Activated CD4-positive, alpha-beta memory T cell treated with anti-CD3 and anti-CD28 coated beads for 36 hours (primary cell): ENCODE measurements at regions not wholly inside any gene's neighbourhood (a gene's known extent, or its start where the extent isn't known, plus 50 kb on each side); places are given as distances from the start of the nearest gene placed in this dataset.

Experiments used
- CTCF ChIA-PET: fragments of 350-600 bp; sonication (Branson Sonifier 250); formaldehyde crosslinking; loops from one replicate; lab custom pipeline; 2021; ENCODE audit warnings: antibody characterized with exemption, inconsistent platforms; lab: Charles Lee
- POLR2A ChIA-PET: fragments of 350-600 bp; sonication (Branson Sonifier 250); formaldehyde crosslinking; loops from one replicate; lab custom pipeline; 2021; ENCODE audit warnings: antibody characterized with exemption; lab: Charles Lee
- DNase-seq: peaks from one replicate; pipeline ENCODE4 v3.0.0-alpha.2; 2020
- H3K27ac Mint-ChIP-seq: one replicate; pipeline ENCODE4 v1.8.0; 2021; ENCODE audit warnings: mixed read lengths
- H3K27me3 Mint-ChIP-seq: one replicate; pipeline ENCODE4 v1.8.0; 2021; ENCODE audit warnings: mixed read lengths
- H3K36me3 Mint-ChIP-seq: one replicate; pipeline ENCODE4 v1.8.0; 2021; ENCODE audit warnings: mixed read lengths
- H3K4me1 Mint-ChIP-seq: one replicate; pipeline ENCODE4 v1.8.0; 2021; ENCODE audit warnings: low read depth, mixed read lengths
- H3K4me3 Mint-ChIP-seq: one replicate; pipeline ENCODE4 v1.8.0; 2021; ENCODE audit warnings: mild to moderate bottlenecking, mixed read lengths
- H3K9me3 Mint-ChIP-seq: one replicate; pipeline ENCODE4 v1.8.0; 2021; ENCODE audit warnings: mixed read lengths
- intact Hi-C: fragments of 100-400 bp; cut with micrococcal nuclease; formaldehyde crosslinking; loops from one replicate; pipeline ENCODE4 v1.15.1; 2023

GRCh38 chr13:26831336-26831908 lies 70.8 kb upstream of the GPR12 start:
- intact Hi-C loops = no loop called here
- H3K4me1 Mint-ChIP-seq = no peaks in the 10 kb centered on the region
- POLR2A ChIA-PET = no interaction called here
- H3K9me3 Mint-ChIP-seq = no peaks in the 10 kb centered on the region
- CTCF ChIA-PET = no interaction called here
- DNase-seq = no peak
- no peak overlapping the region for H3K27ac Mint-ChIP-seq
- no peak overlapping the region for H3K4me3 Mint-ChIP-seq
- H3K27me3 Mint-ChIP-seq = peaks cover 5% of the 10 kb centered on the region
- H3K36me3 Mint-ChIP-seq = no peaks in the 10 kb centered on the region

- no peaks in the 10 kb centered on the region for H3K4me1 Mint-ChIP-seq
- POLR2A ChIA-PET = no interaction called here
- H3K4me3 Mint-ChIP-seq = no peak overlapping the region
- H3K27me3 Mint-ChIP-seq = peaks cover 5% of the 10 kb centered on the region
- intact Hi-C loops = no loop called here
- no peak for DNase-seq
- no peaks in the 10 kb centered on the region for H3K36me3 Mint-ChIP-seq
- H3K27ac Mint-ChIP-seq = no peak overlapping the region
- H3K9me3 Mint-ChIP-seq = no peaks in the 10 kb centered on the region
- CTCF ChIA-PET = no interaction called here
These were observed 69.1 kb upstream of the GPR12 start for GRCh38 chr13:26829716-26830115.

GRCh38 chr13:26824581-26824980 lies 64.0 kb upstream of the GPR12 start:
- Mint-ChIP-seq H3K27me3 (no peaks in the 10 kb centered on the region), H3K27ac (no peak overlapping the region), H3K36me3 (no peaks in the 10 kb centered on the region), H3K4me1 (no peaks in the 10 kb centered on the region), H3K4me3 (no peak overlapping the region), H3K9me3 (no peaks in the 10 kb centered on the region)
- intact Hi-C loops = no loop called here
- CTCF ChIA-PET = no interaction called here
- POLR2A ChIA-PET = no interaction called here
- DNase-seq = no peak

GRCh38 chr13:26822146-26822545 lies 61.6 kb upstream of the GPR12 start:
- intact Hi-C loops = no loop called here
- H3K9me3 Mint-ChIP-seq = no peaks in the 10 kb centered on the region
- DNase-seq = no peak
- no peaks in the 10 kb centered on the region for H3K27me3 Mint-ChIP-seq
- CTCF ChIA-PET = no interaction called here
- no peak overlapping the region for H3K27ac Mint-ChIP-seq
- no peaks in the 10 kb centered on the region for H3K4me1 Mint-ChIP-seq
- H3K36me3 Mint-ChIP-seq = no peaks in the 10 kb centered on the region
- H3K4me3 Mint-ChIP-seq = no peak overlapping the region
- POLR2A ChIA-PET = no interaction called here

GRCh38 chr13:26821672-26822071 lies 61.1 kb upstream of the GPR12 start:
- Mint-ChIP-seq H3K4me1 (no peaks in the 10 kb centered on the region), H3K36me3 (no peaks in the 10 kb centered on the region), H3K27me3 (no peaks in the 10 kb centered on the region), H3K27ac (no peak overlapping the region), H3K9me3 (no peaks in the 10 kb centered on the region), H3K4me3 (no peak overlapping the region)
- CTCF ChIA-PET = no interaction called here
- intact Hi-C loops = no loop called here
- POLR2A ChIA-PET = no interaction called here
- DNase-seq = no peak

- no peak for DNase-seq
- POLR2A ChIA-PET = no interaction called here
- Mint-ChIP-seq H3K36me3 (no peaks in the 10 kb centered on the region), H3K27ac (no peak overlapping the region), H3K9me3 (no peaks in the 10 kb centered on the region), H3K4me1 (no peaks in the 10 kb centered on the region), H3K27me3 (no peaks in the 10 kb centered on the region), H3K4me3 (no peak overlapping the region)
- intact Hi-C loops = no loop called here
- CTCF ChIA-PET = interaction anchor here (0.8 kb wide), 1 partner anchor 21 kb away, joined by 3 read pairs; no protein-coding TSS in a partner anchor
These were observed 60.3 kb upstream of the GPR12 start for GRCh38 chr13:26820871-26821270.

- Mint-ChIP-seq H3K27ac (no peak overlapping the region), H3K4me1 (no peaks in the 10 kb centered on the region), H3K9me3 (no peaks in the 10 kb centered on the region), H3K36me3 (no peaks in the 10 kb centered on the region), H3K27me3 (peaks cover 2% of the 10 kb centered on the region), H3K4me3 (no peak overlapping the region)
- POLR2A ChIA-PET = no interaction called here
- CTCF ChIA-PET = no interaction called here
- no peak for DNase-seq
- intact Hi-C loops = no loop called here
These were observed 58.5 kb upstream of the GPR12 start for GRCh38 chr13:26819046-26819445.

- ChIA-PET CTCF (no interaction called here), POLR2A (no interaction called here)
- intact Hi-C loops = no loop called here
- no peak overlapping the region for H3K27ac Mint-ChIP-seq
- peaks cover 2% of the 10 kb centered on the region for H3K27me3 Mint-ChIP-seq
- no peak overlapping the region for H3K4me3 Mint-ChIP-seq
- H3K4me1 Mint-ChIP-seq = no peaks in the 10 kb centered on the region
- H3K36me3 Mint-ChIP-seq = no peaks in the 10 kb centered on the region
- no peak for DNase-seq
- H3K9me3 Mint-ChIP-seq = no peaks in the 10 kb centered on the region
These were observed 56.3 kb upstream of the GPR12 start for GRCh38 chr13:26816881-26817280.

- DNase-seq = no peak
- no peaks in the 10 kb centered on the region for H3K9me3 Mint-ChIP-seq
- H3K36me3 Mint-ChIP-seq = no peaks in the 10 kb centered on the region
- intact Hi-C loops = no loop called here
- H3K4me1 Mint-ChIP-seq = no peaks in the 10 kb centered on the region
- CTCF ChIA-PET = no interaction called here
- no peak overlapping the region for H3K27ac Mint-ChIP-seq
- H3K27me3 Mint-ChIP-seq = peaks cover 11% of the 10 kb centered on the region
- H3K4me3 Mint-ChIP-seq = no peak overlapping the region
- POLR2A ChIA-PET = no interaction called here
These were observed 53.4 kb upstream of the GPR12 start for GRCh38 chr13:26813980-26814348.

- ChIA-PET POLR2A (no interaction called here), CTCF (no interaction called here)
- Mint-ChIP-seq H3K27ac (no peak overlapping the region), H3K9me3 (no peaks in the 10 kb centered on the region), H3K4me3 (no peak overlapping the region), H3K36me3 (no peaks in the 10 kb centered on the region), H3K4me1 (no peaks in the 10 kb centered on the region), H3K27me3 (peaks cover 11% of the 10 kb centered on the region)
- intact Hi-C loops = no loop called here
- DNase-seq = no peak
These were observed 52.9 kb upstream of the GPR12 start for GRCh38 chr13:26813321-26813979.

GRCh38 chr13:26811581-26811980 lies 51.0 kb upstream of the GPR12 start:
- Mint-ChIP-seq H3K4me3 (no peak overlapping the region), H3K9me3 (no peaks in the 10 kb centered on the region), H3K4me1 (no peaks in the 10 kb centered on the region), H3K36me3 (no peaks in the 10 kb centered on the region), H3K27me3 (peaks cover 15% of the 10 kb centered on the region), H3K27ac (no peak overlapping the region)
- intact Hi-C loops = no loop called here
- ChIA-PET POLR2A (no interaction called here), CTCF (no interaction called here)
- DNase-seq = no peak
